HG03342 (cell line): ENCODE measurements at regions not wholly inside any gene's neighbourhood (a gene's known extent, or its start where the extent isn't known, plus 50 kb on each side); places are given as distances from the start of the nearest gene placed in this dataset.
A peak's percentile ranks its signal among the peaks of the same experiment; 100 is the strongest.
"Not testable (repeated sequence)": the region's sequence is repeated elsewhere in the genome, so short reads cannot be mapped to it uniquely, and the experiment has no call there.

Source experiments
- ATAC-seq: cut with Tn5 transposase; IDR thresholded peaks from one replicate; pipeline ENCODE4 v1.9.1; 2021; ENCODE audit warnings: mild to moderate bottlenecking, moderate library complexity; ENCODE audit not compliant: unreplicated experiment

- ATAC-seq = no peak
These were observed 128.8 kb upstream of the TACR1 start for GRCh38 chr2:75328156-75328555.

GRCh38 chr2:75327334-75327733 is 128.0 kb upstream of the TACR1 start:
- no peak for ATAC-seq

- no peak for ATAC-seq
These were observed 127.3 kb upstream of the TACR1 start for GRCh38 chr2:75326645-75327044.

GRCh38 chr2:75325594-75325993 is 126.3 kb upstream of the TACR1 start:
- no peak for ATAC-seq

GRCh38 chr2:75324861-75325284 is 125.6 kb upstream of the TACR1 start:
- ATAC-seq = no peak

- no peak for ATAC-seq
These were observed 124.8 kb upstream of the TACR1 start for GRCh38 chr2:75324141-75324540.

GRCh38 chr2:75321599-75321922 is 122.2 kb upstream of the TACR1 start:
- no peak for ATAC-seq

GRCh38 chr2:75320898-75321598 is 121.7 kb upstream of the TACR1 start:
- no peak for ATAC-seq

- no peak for ATAC-seq
These were observed 120.6 kb upstream of the TACR1 start for GRCh38 chr2:75319951-75320350.

- ATAC-seq = no peak
These were observed 118.5 kb upstream of the TACR1 start for GRCh38 chr2:75317802-75318201.

- ATAC-seq = no peak
These were observed 118.0 kb upstream of the TACR1 start for GRCh38 chr2:75317316-75317715.

GRCh38 chr2:75315436-75315835 is 116.1 kb upstream of the TACR1 start:
- ATAC-seq = no peak

- peak; percentile 100 for ATAC-seq
These were observed 112.7 kb upstream of the TACR1 start for GRCh38 chr2:75311993-75312392.

GRCh38 chr2:75311521-75311920 is 112.2 kb upstream of the TACR1 start:
- no peak for ATAC-seq

- ATAC-seq = no peak
These were observed 111.6 kb upstream of the TACR1 start for GRCh38 chr2:75310876-75311275.

- ATAC-seq = no peak
These were observed 110.5 kb upstream of the TACR1 start for GRCh38 chr2:75309596-75310463.

- ATAC-seq = no peak
These were observed 103.9 kb upstream of the TACR1 start for GRCh38 chr2:75303227-75303626.

GRCh38 chr2:75294362-75294761 is 95.0 kb upstream of the TACR1 start:
- ATAC-seq = no peak

GRCh38 chr2:75292826-75293225 is 93.5 kb upstream of the TACR1 start:
- ATAC-seq = no peak

GRCh38 chr2:75290600-75291150 is 91.4 kb upstream of the TACR1 start:
- ATAC-seq = no peak

- ATAC-seq = no peak
These were observed 90.5 kb upstream of the TACR1 start for GRCh38 chr2:75289771-75290170.

GRCh38 chr2:75289178-75289577 is 89.9 kb upstream of the TACR1 start:
- ATAC-seq = not testable (repeated sequence)
